ENCODE measurements at regions not wholly inside any gene's neighbourhood (a gene's known extent, or its start where the extent isn't known, plus 50 kb on each side); places are given as distances from the start of the nearest gene placed in this dataset.

GRCh38 chr5:114581136-114581535, 219.3 kb downstream of the KCNN2 start:
- TF ChIP-seq CTCF (conservative IDR thresholded peaks at IDR 0.05; ENCODE audit: low read depth, low read length): no peak
- no peak for TF ChIP-seq EZH2 (IDR thresholded peaks at IDR 0.05; ENCODE audit: borderline replicate concordance, low read depth, low read length, poor library complexity, severe bottlenecking)

Measured in A673 (cell line).